IMR-90 (cell line): ENCODE measurements at regions not wholly inside any gene's neighbourhood (a gene's known extent, or its start where the extent isn't known, plus 50 kb on each side); places are given as distances from the start of the nearest gene placed in this dataset.

ENCODE experiments used
- ATAC-seq: fragments of 200-7000 bp; cut with Tn5 transposase; 2 replicates; pipeline ENCODE4 v1.9.1; 2020; ENCODE audit warnings: low read depth, mild to moderate bottlenecking, moderate library complexity
- BruUV-seq: library from RNA; stranded (reverse); fragments of 400-500 nt; replicated peaks from 2 replicates; lab custom pipeline; 2021; lab: Mats Ljungman, UMichigan
- CTCF ChIA-PET: fragments of 300-600 bp; formaldehyde crosslinking; extraction: SDS; loops from one replicate; lab custom pipeline; 2021; ENCODE audit warnings: antibody characterized with exemption; lab: Yijun Ruan, JAX
- POLR2A ChIA-PET: fragments of 300-600 bp; sonication (Branson Sonifier 250); formaldehyde crosslinking; loops from one replicate; lab custom pipeline; 2022; ENCODE audit warnings: antibody characterized with exemption; ENCODE audit not compliant: unreplicated experiment; lab: Charles Lee
- DNase-seq: peaks from one replicate; pipeline ENCODE4 v3.0.0; 2013
- H2AFZ ChIP-seq: replicated peaks from 2 replicates; pipeline ENCODE3; 2013; ENCODE audit warnings: low read length, mild to moderate bottlenecking; ENCODE audit not compliant: poor library complexity
- H2AK5ac ChIP-seq: 2 replicates; pipeline ENCODE4 v1.6.1; 2013; ENCODE audit warnings: low read depth, low read length, inconsistent platforms
- H2AK9ac ChIP-seq: replicated peaks from 2 replicates; pipeline ENCODE3; 2013; ENCODE audit warnings: mild to moderate bottlenecking, low read depth, low read length, moderate library complexity; ENCODE audit not compliant: poor library complexity
- H2BK120ac ChIP-seq: 2 replicates; pipeline ENCODE4 v1.6.1; 2013; ENCODE audit warnings: low read depth, low read length, inconsistent platforms
- H2BK15ac ChIP-seq: 3 replicates; pipeline ENCODE4 v1.6.1; 2013; ENCODE audit warnings: low read depth, low read length, inconsistent platforms
- H2BK20ac ChIP-seq: 2 replicates; pipeline ENCODE4 v1.6.1; 2013; ENCODE audit warnings: low read depth, mild to moderate bottlenecking, inconsistent platforms, low read length, moderate library complexity
- H2BK5ac ChIP-seq: 2 replicates; pipeline ENCODE4 v1.6.1; 2013; ENCODE audit warnings: mild to moderate bottlenecking, low read depth, low read length, inconsistent platforms; ENCODE audit not compliant: poor library complexity, severe bottlenecking
- H3K14ac ChIP-seq: replicated peaks from 2 replicates; pipeline ENCODE4 v1.6.1; 2013; ENCODE audit warnings: low read depth, low read length, inconsistent platforms
- H3K18ac ChIP-seq: 2 replicates; pipeline ENCODE4 v1.6.1; 2013; ENCODE audit warnings: low read depth, low read length, control low read depth
- H3K23ac ChIP-seq: 2 replicates; pipeline ENCODE4 v1.6.1; 2013; ENCODE audit warnings: low read depth, low read length, inconsistent platforms
- H3K27ac ChIP-seq: 2 replicates; pipeline ENCODE4 v1.5.1; 2013; ENCODE audit warnings: mild to moderate bottlenecking, control low read depth, low read length; ENCODE audit not compliant: insufficient read depth
- H3K27me3 ChIP-seq: 2 replicates; pipeline ENCODE4 v1.6.1; 2013; ENCODE audit warnings: low read length; ENCODE audit not compliant: control insufficient read depth, insufficient read depth
- H3K36me3 ChIP-seq: 2 replicates; pipeline ENCODE4 v1.6.1; 2013; ENCODE audit warnings: low read length, mixed read lengths; ENCODE audit not compliant: control insufficient read depth, insufficient read depth
- H3K4ac ChIP-seq: 2 replicates; pipeline ENCODE4 v1.6.1; 2013; ENCODE audit warnings: low read depth, low read length, inconsistent platforms
- H3K4me1 ChIP-seq: 2 replicates; pipeline ENCODE4 v1.6.1; 2013; ENCODE audit warnings: low read length, mixed read lengths; ENCODE audit not compliant: control insufficient read depth, insufficient read depth
- H3K4me2 ChIP-seq: 2 replicates; pipeline ENCODE4 v1.6.1; 2013; ENCODE audit warnings: low read depth, mild to moderate bottlenecking, control low read depth, low read length, moderate library complexity
- H3K4me3 ChIP-seq: 2 replicates; pipeline ENCODE4 v1.5.1; 2013; ENCODE audit warnings: low read depth, mild to moderate bottlenecking, control low read depth, low read length, moderate library complexity; ENCODE audit not compliant: insufficient read depth
- H3K56ac ChIP-seq: 2 replicates; pipeline ENCODE4 v1.6.1; 2013; ENCODE audit warnings: low read length, inconsistent platforms; ENCODE audit not compliant: insufficient read depth; ENCODE audit errors: extremely low read depth
- H3K79me1 ChIP-seq, 2 experiments: 2 replicates each; pipeline ENCODE4 v1.6.1; 2013; ENCODE audit warnings: low read length in 2 of 2, inconsistent platforms in 1 of 2, low read depth in 1 of 2
- H3K9ac ChIP-seq: 2 replicates; pipeline ENCODE4 v1.6.1; 2013; ENCODE audit warnings: low read depth, low read length, control low read depth
- H3K9me1 ChIP-seq: 2 replicates; pipeline ENCODE4 v1.6.1; 2013; ENCODE audit warnings: low read length, inconsistent platforms; ENCODE audit not compliant: insufficient read depth
- H3K9me3 ChIP-seq: 2 replicates; pipeline ENCODE4 v1.6.1; 2013; ENCODE audit warnings: low read length; ENCODE audit not compliant: control insufficient read depth, insufficient read depth
- H4K20me1 ChIP-seq: 2 replicates; pipeline ENCODE4 v1.6.1; 2013; ENCODE audit warnings: low read length, inconsistent platforms; ENCODE audit not compliant: insufficient read depth
- H4K5ac ChIP-seq: 2 replicates; pipeline ENCODE4 v1.6.1; 2013; ENCODE audit warnings: mild to moderate bottlenecking, low read depth, low read length, control low read depth
- H4K8ac ChIP-seq, 2 experiments: 2 replicates each; pipeline ENCODE4 v1.6.1; 2013; ENCODE audit warnings: low read depth in 2 of 2, low read length in 2 of 2, control low read depth in 1 of 2, inconsistent platforms in 1 of 2
- H4K91ac ChIP-seq: 2 replicates; pipeline ENCODE4 v1.6.1; 2013; ENCODE audit warnings: low read depth, low read length, inconsistent platforms; ENCODE audit not compliant: insufficient read depth
- BHLHE40 ChIP-seq: fragments of 150-350 bp; IDR thresholded peaks from 2 replicates; pipeline ENCODE4 v1.6.1; 2016; ENCODE audit warnings: mild to moderate bottlenecking, low read depth, low read length
- CEBPB ChIP-seq: IDR thresholded peaks from 2 replicates; pipeline ENCODE4 v1.6.1; 2012; ENCODE audit warnings: low read depth, low read length, improper control_type of control experiment
- CHD1 ChIP-seq: IDR thresholded peaks from 2 replicates; pipeline ENCODE4 v1.6.1; 2012; ENCODE audit warnings: low read depth, low read length, improper control_type of control experiment
- FOS ChIP-seq: fragments of 150-350 bp; IDR thresholded peaks from 2 replicates; pipeline ENCODE4 v1.6.1; 2016; ENCODE audit warnings: low read depth, low read length
- MAFK ChIP-seq: IDR thresholded peaks from 2 replicates; pipeline ENCODE4 v1.6.1; 2012; ENCODE audit warnings: low read depth, low read length, improper control_type of control experiment
- MAZ ChIP-seq: IDR thresholded peaks from 2 replicates; pipeline ENCODE4 v1.6.1; 2012; ENCODE audit warnings: low read depth, mild to moderate bottlenecking, low read length, improper control_type of control experiment, moderate library complexity, borderline replicate concordance
- MXI1 ChIP-seq: IDR thresholded peaks from 2 replicates; pipeline ENCODE4 v1.6.1; 2012; ENCODE audit warnings: low read depth, mild to moderate bottlenecking, low read length, moderate library complexity, borderline replicate concordance
- NFE2L2 ChIP-seq: fragments of 150-350 bp; IDR thresholded peaks from 2 replicates; pipeline ENCODE4 v1.6.1; 2016; ENCODE audit warnings: low read depth, mild to moderate bottlenecking, low read length
- POLR2A ChIP-seq: IDR thresholded peaks from 2 replicates; pipeline ENCODE4 v1.6.1; 2012; ENCODE audit warnings: mild to moderate bottlenecking, low read depth, low read length
- RAD21 ChIP-seq: IDR thresholded peaks from 2 replicates; pipeline ENCODE4 v1.6.1; 2012; ENCODE audit warnings: low read length, improper control_type of control experiment
- RCOR1 ChIP-seq: IDR thresholded peaks from 2 replicates; pipeline ENCODE4 v1.6.1; 2012; ENCODE audit warnings: mild to moderate bottlenecking, low read length, improper control_type of control experiment; ENCODE audit not compliant: insufficient replicate concordance
- RFX5 ChIP-seq: IDR thresholded peaks from 2 replicates; pipeline ENCODE4 v1.8.0; 2012; ENCODE audit warnings: low read depth, mild to moderate bottlenecking, low read length, moderate library complexity
- SMC3 ChIP-seq: fragments of 150-350 bp; IDR thresholded peaks from 2 replicates; pipeline ENCODE4 v1.6.1; 2016; ENCODE audit warnings: low read depth, mild to moderate bottlenecking, antibody characterized with exemption, low read length, moderate library complexity
- WGBS, 2 experiments: methylation state at CpG; one replicate each; pipeline versions ENCODE4 v1.1.5 to v1.1.7; 2013; ENCODE audit warnings: missing lambda C conversion rate in 2 of 2; ENCODE audit not compliant: insufficient read length in 1 of 2; ENCODE audit errors: extremely low coverage in 2 of 2; 5-methylcytosine and 5-hydroxymethylcytosine counted together
- dilution Hi-C: fragments of 300-500 bp; cut with HindIII; formaldehyde crosslinking; loops from one replicate; pipeline ENCODE4 v1.14.3; 2018; ENCODE audit warnings: low sequenced_read_pairs; ENCODE audit not compliant: unreplicated experiment
- in situ Hi-C: fragments of 300-500 bp; cut with MboI; formaldehyde crosslinking; loops from 3 replicates; pipeline ENCODE4 v1.14.3; 2019; ENCODE audit warnings: low sequenced_read_pairs, inconsistent platforms, mixed read lengths
- intact Hi-C: fragments of 100-400 bp; cut with micrococcal nuclease; formaldehyde crosslinking; loops from 2 replicates; pipeline ENCODE4 v1.10.0; 2022
- TF ChIP-seq, protein P1 (sequence below): fragments of 150-350 bp; IDR thresholded peaks from 2 replicates; pipeline ENCODE4 v1.6.1; 2016; ENCODE audit warnings: low read depth, mild to moderate bottlenecking, low read length, moderate library complexity, borderline replicate concordance

DNA sequence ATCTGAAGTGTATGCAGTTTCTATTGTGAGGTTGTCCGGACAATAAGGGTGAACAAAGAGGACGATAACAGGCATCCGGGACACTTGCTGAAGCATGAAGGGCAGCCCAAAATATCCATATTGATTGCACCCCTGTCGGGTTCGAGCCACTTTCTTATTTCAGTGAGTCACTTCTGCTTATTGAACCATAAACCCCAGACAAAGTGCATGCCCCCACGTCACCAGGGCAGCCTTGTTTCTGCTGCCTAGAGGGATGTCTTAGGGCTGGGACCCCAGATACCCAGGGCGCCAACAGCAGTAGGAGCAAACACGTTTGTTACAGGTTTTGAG, 175.3 kb upstream of the LYZL1 start:
- in situ Hi-C loops: no loop called here
- no TSS peak for BruUV-seq
- CTCF ChIA-PET: no interaction called here

More for the DNA sequence above, 175.3 kb upstream of the LYZL1 start:
- H3K4ac ChIP-seq: no peak overlapping the region
- H4K20me1 ChIP-seq: no peaks in the 10 kb centered on the region
- H3K9me1 ChIP-seq: no peaks in the 10 kb centered on the region
- no peak overlapping the region for H3K4me2 ChIP-seq
- ATAC-seq (no peak), DNase-seq (no peak)
- H3K27me3 ChIP-seq: peaks cover 21% of the 10 kb centered on the region
- H3K14ac ChIP-seq: no peak overlapping the region
- no peaks in the 10 kb centered on the region for H3K36me3 ChIP-seq
- POLR2A ChIA-PET: no interaction called here
- no peaks in the 10 kb centered on the region for H3K4me1 ChIP-seq
- 80% methylated on average over 4 of the region's 8 CpGs; no CpG with 5 or more reads in 1 of the 2 experiments for WGBS, 2 experiments
- H2AK9ac ChIP-seq: no peak overlapping the region
- H2AK5ac ChIP-seq: no peak overlapping the region
- H3K27ac ChIP-seq: no peak overlapping the region
- no peak overlapping the region for H3K56ac ChIP-seq
- no peak overlapping the region for H2BK120ac ChIP-seq
- no peak overlapping the region for H3K4me3 ChIP-seq
- H4K91ac ChIP-seq: no peak overlapping the region
- TF ChIP-seq MXI1: no peak
- TF ChIP-seq FOS: no peak
- TF ChIP-seq MAZ: no peak
- TF ChIP-seq NFE2L2: no peak
- no peak for TF ChIP-seq BHLHE40
- no peak for TF ChIP-seq MAFK
- no peak for TF ChIP-seq CEBPB
- no peak for TF ChIP-seq RFX5
- no peak for TF ChIP-seq RAD21
- no peak for TF ChIP-seq SMC3
- no peak for TF ChIP-seq POLR2A
- no peak for TF ChIP-seq CHD1
- TF ChIP-seq, protein P1, sequence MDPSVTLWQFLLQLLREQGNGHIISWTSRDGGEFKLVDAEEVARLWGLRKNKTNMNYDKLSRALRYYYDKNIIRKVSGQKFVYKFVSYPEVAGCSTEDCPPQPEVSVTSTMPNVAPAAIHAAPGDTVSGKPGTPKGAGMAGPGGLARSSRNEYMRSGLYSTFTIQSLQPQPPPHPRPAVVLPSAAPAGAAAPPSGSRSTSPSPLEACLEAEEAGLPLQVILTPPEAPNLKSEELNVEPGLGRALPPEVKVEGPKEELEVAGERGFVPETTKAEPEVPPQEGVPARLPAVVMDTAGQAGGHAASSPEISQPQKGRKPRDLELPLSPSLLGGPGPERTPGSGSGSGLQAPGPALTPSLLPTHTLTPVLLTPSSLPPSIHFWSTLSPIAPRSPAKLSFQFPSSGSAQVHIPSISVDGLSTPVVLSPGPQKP: no peak
- no peak for TF ChIP-seq RCOR1
- H2AFZ ChIP-seq: no peak overlapping the region
- H3K23ac ChIP-seq: no peak overlapping the region
- H2BK20ac ChIP-seq: no peak overlapping the region; the same call in 1 of the 2 replicates
- no peak overlapping the region for H4K5ac ChIP-seq
- H3K79me1 ChIP-seq: no peaks in the 10 kb centered on the region
- no peak overlapping the region for H3K18ac ChIP-seq
- H2BK15ac ChIP-seq: no peak overlapping the region
- peaks cover 12% of the 10 kb centered on the region for H3K9me3 ChIP-seq
- no peak overlapping the region for H3K9ac ChIP-seq
- H4K8ac ChIP-seq: no peak overlapping the region
- intact Hi-C loops (no loop called here), dilution Hi-C loops (no loop called here)
- no peak overlapping the region for H2BK5ac ChIP-seq
